Spleen (tissue), 11 donors: ENCODE measurements at regions not wholly inside any gene's neighbourhood (a gene's known extent, or its start where the extent isn't known, plus 50 kb on each side); places are given as distances from the start of the nearest gene placed in this dataset.

Experiments
- DNase-seq: peaks from one replicate; pipeline ENCODE4 v3.0.0-alpha.2; 2020
- H3K27ac ChIP-seq, 8 donors: fragments of 200-600 bp; sonication (generic) in 7 of 8; 1 replicate in 4 of 8; 2 replicates in 4 of 8; pipeline versions ENCODE4 v1.5.0 to v1.8.0; 2016 to 2021; ENCODE audit warnings: inconsistent platforms in 4 of 8, mild to moderate bottlenecking in 4 of 8, moderate library complexity in 1 of 8
- H3K27me3 ChIP-seq, 7 donors: fragments of 200-600 bp; sonication (generic) in 6 of 7; replicated peaks in 1 of 7; 1 replicate in 4 of 7; 2 replicates in 3 of 7; pipeline versions ENCODE4 v1.5.0 to v1.8.0; 2016 to 2021; ENCODE audit warnings: inconsistent platforms in 3 of 7, mild to moderate bottlenecking in 1 of 7
- H3K36me3 ChIP-seq, 6 donors: fragments of 200-600 bp; sonication (generic) in 5 of 6; 1 replicate in 4 of 6; 2 replicates in 2 of 6; pipeline versions ENCODE4 v1.5.0 to v1.8.0; 2016 to 2021; ENCODE audit warnings: inconsistent platforms in 2 of 6
- H3K4me1 ChIP-seq, 6 donors: fragments of 200-600 bp; sonication (generic) in 5 of 6; 1 replicate in 3 of 6; 2 replicates in 3 of 6; pipeline versions ENCODE4 v1.5.0 to v1.8.0; 2016 to 2021; ENCODE audit warnings: inconsistent platforms in 3 of 6
- H3K4me3 ChIP-seq, 8 donors: fragments of 200-600 bp; sonication (generic) in 7 of 8; 1 replicate in 4 of 8; 2 replicates in 4 of 8; pipeline versions ENCODE4 v1.5.0 to v1.8.0; 2016 to 2021; ENCODE audit warnings: inconsistent platforms in 4 of 8, mild to moderate bottlenecking in 4 of 8, moderate library complexity in 2 of 8
- H3K9me3 ChIP-seq, 8 donors: fragments of 200-600 bp; sonication (generic) in 7 of 8; 1 replicate in 4 of 8; 2 replicates in 4 of 8; pipeline versions ENCODE4 v1.5.0 to v1.8.0; 2016 to 2021; ENCODE audit warnings: inconsistent platforms in 4 of 8
- POLR2A ChIP-seq, 3 donors: fragments of 450-650 bp; IDR thresholded peaks; one replicate each; pipeline ENCODE4 v1.5.1; 2017; ENCODE audit warnings: antibody characterized with exemption in 3 of 3, mild to moderate bottlenecking in 1 of 3
- POLR2AphosphoS5 ChIP-seq, 3 donors: sonication (generic); formaldehyde crosslinking; IDR thresholded peaks; one replicate each; pipeline ENCODE4 v1.5.1; 2017; ENCODE audit warnings: antibody characterized with exemption in 3 of 3
- WGBS, 5 donors: extraction: QIAGEN DNeasy Blood & Tissue Kit in 3 of 5; methylation state at CpG; one replicate each; pipeline versions ENCODE4 v1.1.5 to v1.1.7; 2013 to 2018; 5-methylcytosine and 5-hydroxymethylcytosine counted together
- intact Hi-C: fragments of 100-400 bp; cut with DNase I; formaldehyde crosslinking; loops from one replicate; pipeline ENCODE4 v1.15.0; 2023; ENCODE audit warnings: low total_unique reads
- TF ChIP-seq, protein P1 (sequence below), 11 experiments: fragments of 200-600 bp in 7 of 11; fragments of 450-650 bp in 4 of 11; sonication (generic) in 4 of 11; IDR thresholded peaks in 8 of 11; conservative IDR thresholded peaks in 3 of 11; 1 replicate in 7 of 11; 2 replicates in 4 of 11; pipeline versions ENCODE4 v1.4.0 to v1.8.0; 2016 to 2021; ENCODE audit warnings: antibody characterized with exemption in 11 of 11, inconsistent platforms in 4 of 11, mild to moderate bottlenecking in 1 of 11
- donor health status: healthy with polysubstance abuse.
- donor health status: DM: no; HTN: no; CAD: no; lungs with moderate emphysema.
- donor health status: DM: no; HTN: no; CAD: no.
- donor health status: Bipolar disorder and iron deficiency.
- donor health status: healthy.
- donor health status: DM: no; HTN: no; CAD: no.
- donor health status: DM: yes; HTN: yes; CAD: no.

DNA sequence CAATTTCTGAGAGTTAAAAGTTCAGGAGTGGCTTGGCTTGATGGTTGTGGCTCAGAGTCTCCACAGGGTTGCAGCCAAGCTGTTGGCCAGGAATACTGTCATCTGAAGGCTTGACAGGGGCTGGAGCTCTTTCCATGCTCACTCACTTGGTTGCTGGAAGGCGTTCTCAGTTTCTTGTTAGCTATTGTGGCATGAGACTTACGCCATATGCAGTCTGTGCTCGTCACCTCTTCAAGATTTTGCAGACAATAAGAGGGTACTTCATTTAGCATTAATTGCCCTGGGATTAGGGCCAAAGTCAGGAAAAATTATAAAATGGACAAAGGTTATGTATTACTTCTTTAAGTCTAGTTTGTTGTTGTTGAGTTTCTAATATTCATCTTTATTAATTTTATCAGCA is 380.6 kb upstream of the MAP3K7 start:
- Histone ChIP-seq H3K27me3 (no peaks in the 10 kb centered on the region), H3K27ac (no peak overlapping the region), H3K4me1 (no peaks in the 10 kb centered on the region), H3K4me3 (no peak overlapping the region), H3K9me3 (no peaks in the 10 kb centered on the region), H3K36me3 (no peaks in the 10 kb centered on the region)
- WGBS, 5 donors: 71 to 89% (median 84%) methylated on average over 3 of the region's 3 CpGs
- no peak for DNase-seq
- TF ChIP-seq POLR2A (IDR thresholded peaks at IDR 0.05) (no peak), POLR2AphosphoS5 (IDR thresholded peaks at IDR 0.05) (no peak)
- TF ChIP-seq, protein P1, sequence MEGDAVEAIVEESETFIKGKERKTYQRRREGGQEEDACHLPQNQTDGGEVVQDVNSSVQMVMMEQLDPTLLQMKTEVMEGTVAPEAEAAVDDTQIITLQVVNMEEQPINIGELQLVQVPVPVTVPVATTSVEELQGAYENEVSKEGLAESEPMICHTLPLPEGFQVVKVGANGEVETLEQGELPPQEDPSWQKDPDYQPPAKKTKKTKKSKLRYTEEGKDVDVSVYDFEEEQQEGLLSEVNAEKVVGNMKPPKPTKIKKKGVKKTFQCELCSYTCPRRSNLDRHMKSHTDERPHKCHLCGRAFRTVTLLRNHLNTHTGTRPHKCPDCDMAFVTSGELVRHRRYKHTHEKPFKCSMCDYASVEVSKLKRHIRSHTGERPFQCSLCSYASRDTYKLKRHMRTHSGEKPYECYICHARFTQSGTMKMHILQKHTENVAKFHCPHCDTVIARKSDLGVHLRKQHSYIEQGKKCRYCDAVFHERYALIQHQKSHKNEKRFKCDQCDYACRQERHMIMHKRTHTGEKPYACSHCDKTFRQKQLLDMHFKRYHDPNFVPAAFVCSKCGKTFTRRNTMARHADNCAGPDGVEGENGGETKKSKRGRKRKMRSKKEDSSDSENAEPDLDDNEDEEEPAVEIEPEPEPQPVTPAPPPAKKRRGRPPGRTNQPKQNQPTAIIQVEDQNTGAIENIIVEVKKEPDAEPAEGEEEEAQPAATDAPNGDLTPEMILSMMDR (IDR thresholded peaks at IDR 0.05 in 8 of 11, conservative IDR thresholded peaks at IDR 0.05 in 3 of 11): no peak
- intact Hi-C loops: no loop called here

DNA sequence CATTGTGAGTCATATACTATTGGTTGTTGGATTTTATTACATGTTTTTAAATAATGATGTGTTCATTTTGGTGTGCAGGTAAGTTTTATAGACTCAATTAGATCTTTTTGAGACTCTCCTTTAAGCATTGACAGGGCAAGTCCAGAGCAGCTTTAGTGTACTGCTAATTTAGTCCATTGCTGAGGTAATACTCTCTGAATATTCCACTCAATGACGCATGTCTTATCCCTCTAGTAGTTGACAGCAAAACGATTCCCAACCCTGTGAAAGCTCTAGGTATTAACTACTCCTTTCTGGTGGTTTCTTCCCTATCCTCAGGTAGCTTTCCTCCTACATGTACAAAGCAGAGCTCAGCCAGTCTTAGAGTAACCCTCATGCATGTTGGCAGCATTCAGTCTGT is 373.5 kb upstream of the MAP3K7 start:
- H3K4me1 ChIP-seq: no peaks in the 10 kb centered on the region
- DNase-seq: no peak
- TF ChIP-seq, protein P1 (IDR thresholded peaks at IDR 0.05 in 8 of 11, conservative IDR thresholded peaks at IDR 0.05 in 3 of 11): no peak
- TF ChIP-seq POLR2AphosphoS5 (IDR thresholded peaks at IDR 0.05): no peak
- TF ChIP-seq POLR2A (IDR thresholded peaks at IDR 0.05): no peak
- H3K36me3 ChIP-seq: no peaks in the 10 kb centered on the region
- H3K27me3 ChIP-seq: no peaks in the 10 kb centered on the region
- intact Hi-C loops: no loop called here
- H3K9me3 ChIP-seq: peaks cover 0 to 6% (median 0%) of the 10 kb centered on the region in 8 donors
- H3K4me3 ChIP-seq: no peak overlapping the region
- WGBS, 5 donors: 81 to 90% (median 86%) methylated on average over 2 of the region's 2 CpGs
- no peak overlapping the region for H3K27ac ChIP-seq

DNA sequence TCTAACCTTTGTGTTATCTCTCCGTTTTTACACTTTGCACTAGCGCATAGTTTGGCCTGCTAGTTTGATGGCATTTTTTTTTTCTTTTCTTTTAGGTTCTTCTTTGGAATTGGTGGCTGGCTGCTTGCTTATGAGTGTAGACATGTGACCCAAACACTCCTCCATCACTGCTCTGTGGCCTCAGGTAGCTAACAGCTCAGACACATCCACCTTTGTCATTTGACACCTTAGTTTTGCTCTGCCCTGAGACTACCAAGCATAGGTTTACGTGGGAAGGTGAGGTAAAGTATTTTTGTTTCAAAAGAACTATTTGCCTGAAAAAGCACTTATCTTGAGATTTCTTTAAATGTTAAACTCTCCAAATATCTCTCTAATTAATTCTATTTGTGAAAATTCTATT is 368.4 kb upstream of the MAP3K7 start:
- Histone ChIP-seq H3K27ac (no peak overlapping the region), H3K9me3 (peaks cover 0 to 16% (median 0%) of the 10 kb centered on the region in 8 donors), H3K4me3 (no peak overlapping the region), H3K36me3 (no peaks in the 10 kb centered on the region), H3K27me3 (no peaks in the 10 kb centered on the region), H3K4me1 (no peaks in the 10 kb centered on the region)
- 59 to 96% (median 93%) methylated on average over 3 of the region's 3 CpGs for WGBS, 5 donors
- no peak for TF ChIP-seq POLR2AphosphoS5 (IDR thresholded peaks at IDR 0.05)
- TF ChIP-seq, protein P1 (IDR thresholded peaks at IDR 0.05 in 8 of 11, conservative IDR thresholded peaks at IDR 0.05 in 3 of 11): no peak
- no peak for DNase-seq
- intact Hi-C loops: no loop called here

DNA sequence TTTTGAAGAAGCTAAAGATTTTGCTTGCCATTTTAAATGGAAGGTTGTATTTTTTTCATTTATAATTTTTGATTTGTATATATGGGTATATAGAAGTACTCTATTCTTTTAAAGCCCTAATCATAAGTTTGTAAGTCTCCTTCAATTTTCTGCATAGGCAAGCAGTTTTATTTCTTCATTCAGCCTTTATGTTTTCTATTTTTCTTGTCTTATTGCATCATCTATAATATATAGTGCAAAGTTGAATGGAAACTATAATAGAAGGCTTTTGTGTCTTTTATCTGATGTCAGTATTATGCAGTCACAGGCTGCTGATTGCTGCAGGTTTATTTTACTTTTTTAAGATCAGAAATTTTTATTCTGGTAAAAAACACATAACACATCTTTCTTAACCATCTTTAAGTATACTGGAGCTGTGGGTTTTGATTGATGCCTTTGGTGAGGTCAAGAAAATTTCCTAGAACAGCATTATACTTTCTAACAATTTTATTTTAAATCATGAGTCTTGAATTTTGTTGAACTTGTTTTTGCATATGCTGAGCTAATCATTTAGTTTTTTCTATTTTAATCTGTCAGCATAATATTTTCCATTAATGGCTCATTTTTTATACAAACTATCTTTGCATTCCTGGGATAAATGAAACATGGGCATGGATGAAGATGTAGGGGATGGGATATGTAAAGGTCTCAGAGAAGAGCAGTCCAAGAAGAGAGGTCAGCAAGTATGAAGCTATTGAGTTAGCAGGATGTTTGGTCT is 366.7 kb upstream of the MAP3K7 start:
- Histone ChIP-seq H3K27ac (no peak overlapping the region), H3K4me3 (no peak overlapping the region), H3K36me3 (no peaks in the 10 kb centered on the region), H3K4me1 (no peaks in the 10 kb centered on the region), H3K27me3 (no peaks in the 10 kb centered on the region), H3K9me3 (peaks cover 0 to 11% (median 0%) of the 10 kb centered on the region in 8 donors)
- no peak for DNase-seq
- TF ChIP-seq POLR2A (IDR thresholded peaks at IDR 0.05) (no peak), POLR2AphosphoS5 (IDR thresholded peaks at IDR 0.05) (no peak)
- TF ChIP-seq, protein P1 (IDR thresholded peaks at IDR 0.05 in 8 of 11, conservative IDR thresholded peaks at IDR 0.05 in 3 of 11): no peak
- intact Hi-C loops: no loop called here
